HG03432 (cell line): ENCODE measurements at regions not wholly inside any gene's neighbourhood (a gene's known extent, or its start where the extent isn't known, plus 50 kb on each side); places are given as distances from the start of the nearest gene placed in this dataset.

Experiments used
- ATAC-seq: cut with Tn5 transposase; IDR thresholded peaks from one replicate; pipeline ENCODE4 v1.9.1; 2021; ENCODE audit warnings: mild to moderate bottlenecking, moderate library complexity; ENCODE audit not compliant: unreplicated experiment

DNA sequence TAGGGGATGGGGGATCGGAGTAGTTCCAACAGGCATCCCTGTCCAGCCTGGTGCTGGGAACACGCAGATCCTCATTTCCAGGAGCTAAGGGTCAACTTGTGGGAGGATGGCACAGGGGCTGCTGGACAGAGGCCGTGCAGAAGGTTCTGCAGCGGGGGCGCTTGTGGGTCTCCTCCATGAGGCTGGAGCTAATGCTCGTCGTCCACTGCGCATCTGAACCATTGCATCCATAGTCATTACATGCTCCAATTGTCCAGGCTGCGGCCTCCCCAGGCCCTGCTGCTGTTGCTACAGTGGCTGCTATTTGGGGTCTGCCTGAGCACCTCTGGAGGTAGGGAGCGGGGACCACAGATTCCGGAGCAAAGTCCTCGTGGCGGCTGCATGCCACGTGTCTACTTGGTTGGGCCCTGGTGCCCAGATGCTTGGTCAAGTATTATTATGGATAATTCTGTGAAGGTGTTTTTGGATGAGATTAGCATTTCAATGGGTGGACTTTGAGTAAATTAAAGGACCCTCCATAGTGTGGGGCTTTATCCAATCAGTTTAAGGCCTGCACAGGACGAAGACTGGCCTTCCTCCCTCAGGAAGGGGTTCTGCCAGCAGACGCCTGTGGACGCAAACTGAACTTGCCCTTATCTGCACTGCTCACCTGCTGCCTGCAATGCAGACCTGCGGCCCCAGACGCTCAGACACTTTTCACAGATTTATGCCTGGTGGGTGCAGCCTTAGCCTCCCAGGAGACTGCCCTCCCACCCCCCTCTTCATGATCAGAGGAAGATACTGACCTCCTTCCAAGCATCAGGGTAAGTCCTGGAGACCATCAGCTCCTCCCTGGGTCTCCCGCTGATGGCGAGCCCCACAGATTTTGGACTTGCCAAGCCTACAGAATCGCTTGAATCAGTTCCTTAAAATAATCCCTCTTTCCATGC is 127.5 kb upstream of the IRX4 start:
- no peak for ATAC-seq

DNA sequence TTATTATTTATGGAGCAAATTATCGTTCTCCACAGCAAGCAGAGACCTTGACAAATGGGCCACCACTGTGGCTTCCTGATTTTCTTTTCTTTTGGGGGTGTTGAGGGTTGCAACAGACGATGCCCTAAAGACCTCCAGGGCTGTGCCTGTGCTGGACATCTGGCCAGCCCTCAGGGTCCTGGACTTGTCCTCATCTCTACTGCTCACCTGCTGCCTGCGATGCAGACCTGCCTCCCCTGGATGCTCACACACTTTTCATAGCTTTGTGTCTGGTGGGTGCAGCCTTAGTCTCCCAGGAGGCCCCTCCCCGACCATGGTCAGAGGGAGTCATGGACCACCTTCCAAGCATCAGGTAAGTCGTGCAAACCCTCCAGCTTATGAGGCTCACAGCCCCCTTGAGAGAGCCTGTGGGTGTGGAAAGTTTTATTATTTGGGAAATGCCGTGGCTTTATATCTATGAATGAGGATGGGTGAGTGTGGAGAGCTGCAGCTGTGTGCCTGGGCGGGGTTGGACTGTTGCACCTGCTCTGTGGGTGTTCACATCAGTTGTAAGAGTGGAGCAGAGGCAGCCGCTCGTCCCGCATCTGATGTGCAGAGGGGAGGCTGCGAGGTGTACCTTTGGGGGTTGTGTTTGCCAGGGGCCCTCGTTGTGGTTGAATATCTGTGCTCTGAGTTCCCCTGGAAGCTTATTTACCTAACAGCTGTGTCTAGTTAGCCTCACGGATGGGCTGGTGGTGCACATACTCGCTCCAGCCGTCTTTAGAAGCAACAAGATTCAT is 126.3 kb upstream of the IRX4 start:
- ATAC-seq, result no peak

DNA sequence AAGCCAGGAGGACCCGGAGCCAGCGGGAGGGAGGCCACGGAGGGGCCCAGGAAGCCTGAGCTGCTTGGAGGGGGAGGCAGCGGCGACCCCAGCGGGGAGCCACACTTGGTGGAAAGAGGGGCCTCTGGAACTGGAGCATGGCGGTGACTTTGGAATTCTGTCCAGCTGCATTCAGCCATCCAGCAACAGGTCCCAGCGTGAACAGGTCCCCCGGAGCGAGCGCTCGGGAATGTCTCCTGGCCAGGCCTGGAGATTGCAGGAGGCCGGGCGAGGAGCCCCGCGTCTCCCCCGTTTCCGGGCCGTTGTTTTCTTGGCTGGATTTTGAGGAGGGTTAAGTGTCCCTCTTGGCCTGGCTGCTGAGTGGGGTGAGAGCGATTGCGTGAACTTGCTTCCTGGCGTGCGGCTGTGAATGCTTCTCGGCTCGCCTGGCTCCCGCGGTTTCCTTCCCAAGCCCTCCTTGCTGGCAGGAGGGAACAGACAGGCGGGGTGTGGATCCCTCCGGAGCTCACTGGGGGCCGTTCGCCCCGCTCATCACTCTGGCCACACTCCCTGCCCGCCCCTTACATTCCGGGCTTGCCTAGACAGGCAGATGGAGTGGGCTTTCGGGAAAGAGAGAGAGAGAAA is 125.3 kb upstream of the IRX4 start:
- ATAC-seq, result no peak

DNA sequence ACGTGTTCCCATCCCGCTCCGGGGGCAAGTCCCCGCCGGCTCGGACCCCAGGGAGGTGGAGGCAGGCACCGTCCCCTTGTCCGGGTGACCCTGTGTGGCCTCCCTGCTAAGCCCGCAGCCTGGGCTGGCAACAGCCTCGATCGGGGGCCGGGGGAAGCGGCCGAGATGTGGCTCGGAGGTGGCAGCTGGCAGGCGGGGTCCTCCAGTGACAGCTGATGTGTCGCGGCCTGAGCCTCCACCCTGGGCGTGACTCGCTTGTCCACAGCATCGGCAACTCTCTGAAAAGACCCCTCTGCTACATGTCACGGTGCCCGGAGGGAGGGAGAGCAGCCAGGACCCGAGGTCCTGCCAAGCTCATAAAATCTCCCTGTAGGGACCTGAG is 124.8 kb upstream of the IRX4 start:
- ATAC-seq, result no peak

DNA sequence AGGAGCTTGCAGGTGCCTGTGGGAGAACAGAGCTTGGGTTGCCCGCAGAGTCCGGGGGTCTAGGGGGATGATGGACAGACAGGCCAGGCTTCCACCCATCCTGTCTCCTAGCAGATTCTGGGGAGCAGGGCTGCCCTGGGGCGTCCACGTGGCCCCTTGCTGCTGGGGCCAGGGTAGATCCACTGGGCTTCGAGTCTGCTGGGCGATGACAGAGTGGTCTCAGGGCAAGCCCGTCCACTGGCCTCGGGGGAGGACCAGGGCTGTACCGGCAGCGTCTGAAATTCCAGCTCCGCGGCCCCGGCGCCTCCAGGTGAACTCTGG is 124.2 kb upstream of the IRX4 start:
- ATAC-seq, result no peak

DNA sequence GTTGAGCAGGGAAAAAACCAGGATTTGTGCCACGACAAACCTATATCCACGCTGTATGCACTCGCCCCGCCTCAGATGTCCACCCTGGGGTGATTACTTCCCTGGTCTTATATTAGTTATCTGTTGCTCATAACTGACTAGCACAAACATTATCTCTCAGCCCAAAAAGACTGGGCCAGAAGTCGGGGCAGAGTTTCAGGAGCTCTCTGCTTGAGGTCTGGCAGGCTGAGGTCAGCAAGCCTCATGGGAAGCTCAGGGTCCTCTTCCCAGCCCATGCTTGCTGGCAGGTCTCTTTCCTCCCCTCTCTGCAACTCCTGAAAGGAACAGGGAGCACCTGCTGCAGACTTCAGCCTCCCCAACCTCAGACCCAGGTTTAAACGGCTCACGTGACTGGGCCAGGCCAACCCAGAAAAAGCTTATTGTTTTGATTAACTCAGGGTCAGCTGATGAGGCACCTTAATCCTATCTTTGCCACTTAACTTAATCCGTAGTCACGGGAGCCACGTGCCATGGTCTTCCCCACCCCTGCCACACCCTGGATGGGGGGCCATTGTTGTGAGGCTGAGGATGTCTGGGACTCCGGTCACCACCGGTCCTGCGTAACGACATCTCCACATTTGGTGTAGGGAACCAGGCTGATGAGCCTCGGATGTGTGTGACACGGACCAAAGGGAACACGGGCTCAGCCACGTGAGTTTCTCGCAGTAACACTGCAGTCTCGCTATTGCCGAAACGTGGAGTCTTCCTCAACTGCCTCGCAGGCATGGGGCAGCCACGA is 123.7 kb upstream of the IRX4 start:
- ATAC-seq, result no peak

DNA sequence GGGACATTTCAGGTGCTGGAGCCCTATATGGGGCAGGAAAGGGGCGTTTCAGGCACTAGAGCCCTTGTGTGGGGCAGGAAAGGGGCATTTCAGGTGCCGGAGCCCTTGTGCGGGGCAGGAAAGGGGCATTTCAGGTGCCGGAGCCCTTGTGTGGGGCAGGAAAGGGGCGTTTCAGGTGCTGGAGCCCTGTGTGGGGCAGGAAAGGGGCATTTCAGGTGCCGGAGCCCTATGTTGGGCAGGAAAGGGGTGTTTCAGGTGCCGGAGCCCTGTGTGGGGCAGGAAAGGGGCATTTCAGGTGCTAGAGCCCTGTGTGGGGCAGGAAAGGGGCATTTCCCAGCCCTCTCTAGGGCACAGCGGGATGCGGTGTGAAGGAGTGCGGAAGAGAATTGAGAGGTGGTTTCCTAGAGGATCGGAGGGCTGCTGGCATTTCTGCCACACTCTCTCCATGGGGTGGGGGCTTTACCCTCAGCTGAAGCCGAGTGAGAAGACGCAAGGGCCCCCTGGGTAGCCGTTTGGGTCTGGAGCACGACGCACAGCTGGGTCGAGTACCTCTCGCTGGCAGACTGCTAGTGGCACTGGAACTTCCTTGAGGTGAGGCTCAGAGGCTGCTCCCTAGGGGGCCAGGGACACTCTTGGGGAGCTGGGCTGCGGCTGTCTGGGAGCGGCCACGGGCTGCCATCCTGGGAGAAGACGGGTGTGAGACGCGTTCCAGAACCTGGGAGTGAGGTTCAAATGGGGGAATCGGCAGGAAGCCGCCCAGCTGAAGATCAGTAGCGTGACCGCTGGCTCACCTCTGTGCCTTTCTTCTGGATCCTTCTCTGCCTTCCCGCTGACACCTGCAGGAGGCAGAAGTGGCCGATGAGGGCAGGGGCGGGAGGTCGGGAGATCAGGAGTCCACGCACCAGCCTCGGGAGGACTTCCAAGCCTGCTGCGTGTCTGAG is 122.6 kb upstream of the IRX4 start:
- ATAC-seq, result no peak

DNA sequence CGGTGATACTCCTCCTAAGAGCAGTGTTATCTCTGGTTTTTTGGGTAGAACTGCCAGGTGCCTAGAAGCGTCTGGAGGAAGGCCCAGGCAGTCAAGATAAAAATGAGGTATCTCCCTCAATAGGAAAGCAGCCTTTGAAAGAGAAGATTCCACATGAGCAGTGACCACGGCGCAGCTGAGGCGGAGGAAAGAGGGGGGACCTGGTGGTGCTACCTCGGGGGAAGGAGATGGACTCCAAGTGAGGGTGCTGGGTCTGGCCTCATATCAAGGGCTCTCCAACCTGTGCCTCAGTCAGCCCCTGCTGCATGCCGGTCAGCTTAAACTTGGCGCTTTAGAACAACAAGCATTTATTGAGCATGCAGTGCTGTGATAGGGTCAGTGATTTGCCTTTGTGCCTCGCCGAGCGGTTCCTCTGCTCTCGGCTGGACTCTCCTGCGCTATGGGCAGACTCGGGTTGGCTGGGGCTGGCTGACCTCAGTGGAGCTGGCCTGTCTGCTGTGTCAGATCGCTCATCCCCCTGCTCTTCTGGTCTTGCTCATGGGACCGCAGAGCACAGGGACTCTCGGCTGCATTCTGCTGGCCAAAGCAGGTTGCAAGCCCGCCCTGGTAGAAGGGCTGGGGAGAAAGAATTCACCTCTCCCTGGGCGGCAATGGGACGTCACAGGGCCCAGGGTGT is 121.1 kb upstream of the IRX4 start:
- no peak for ATAC-seq

DNA sequence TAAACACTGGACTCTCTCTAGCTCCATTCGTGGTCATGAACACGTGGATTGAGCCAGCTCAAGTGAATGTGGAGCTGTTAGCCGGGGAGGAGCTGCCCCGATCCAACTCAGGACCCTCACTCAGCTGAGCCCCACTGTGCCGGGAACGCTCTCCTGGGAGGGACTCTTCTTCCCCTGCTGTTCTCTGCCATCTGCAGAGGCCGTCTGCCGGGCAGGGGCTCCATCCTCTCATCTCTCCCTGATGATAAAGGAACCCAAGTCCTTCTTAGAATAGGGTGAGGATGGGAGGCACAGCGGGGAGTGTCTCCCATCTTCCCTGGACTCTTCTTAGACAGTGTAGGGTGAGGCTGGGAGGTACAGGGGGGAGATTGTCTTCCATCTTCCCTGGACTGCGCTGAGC is 120.5 kb upstream of the IRX4 start:
- no peak for ATAC-seq

DNA sequence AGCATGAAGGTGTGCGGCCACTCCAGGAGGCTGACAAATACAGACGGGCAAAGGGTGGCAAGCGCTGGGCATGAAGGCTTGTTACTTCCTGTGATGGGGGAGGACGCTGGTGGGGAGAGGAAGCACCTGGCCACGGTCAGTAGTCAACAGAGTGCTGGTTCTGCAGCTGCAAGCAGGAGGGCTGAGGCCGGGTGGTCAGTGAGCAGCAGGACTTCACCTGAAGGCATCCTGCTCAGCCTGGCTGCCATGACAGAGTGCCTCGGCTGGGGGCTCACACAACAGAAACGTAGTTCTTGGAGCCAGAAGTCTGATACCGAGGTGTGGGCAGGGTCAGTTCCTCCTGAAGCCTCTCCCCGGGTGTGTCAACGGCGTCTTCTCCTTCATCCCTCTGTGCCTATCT is 118.6 kb upstream of the IRX4 start:
- ATAC-seq, result no peak

DNA sequence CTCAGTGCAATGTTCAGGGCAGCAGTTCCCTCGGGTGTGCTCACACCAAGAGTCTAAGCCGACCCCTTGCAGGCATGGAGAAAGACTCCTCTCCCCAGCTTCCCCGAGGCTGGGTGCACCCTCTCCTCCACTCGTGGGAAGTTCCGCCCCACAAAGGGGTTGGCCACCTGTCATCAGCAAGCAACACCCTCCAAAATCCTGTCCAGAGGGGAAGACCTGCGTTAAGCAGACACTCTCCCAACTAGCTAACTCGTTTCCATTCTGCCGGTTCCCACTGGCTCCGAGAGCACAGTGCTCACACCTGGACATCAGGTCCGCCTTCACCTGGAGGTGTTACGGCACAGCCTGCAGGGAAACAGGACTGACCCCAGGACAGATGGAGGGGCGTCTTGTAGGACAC is 117.9 kb upstream of the IRX4 start:
- no peak for ATAC-seq

DNA sequence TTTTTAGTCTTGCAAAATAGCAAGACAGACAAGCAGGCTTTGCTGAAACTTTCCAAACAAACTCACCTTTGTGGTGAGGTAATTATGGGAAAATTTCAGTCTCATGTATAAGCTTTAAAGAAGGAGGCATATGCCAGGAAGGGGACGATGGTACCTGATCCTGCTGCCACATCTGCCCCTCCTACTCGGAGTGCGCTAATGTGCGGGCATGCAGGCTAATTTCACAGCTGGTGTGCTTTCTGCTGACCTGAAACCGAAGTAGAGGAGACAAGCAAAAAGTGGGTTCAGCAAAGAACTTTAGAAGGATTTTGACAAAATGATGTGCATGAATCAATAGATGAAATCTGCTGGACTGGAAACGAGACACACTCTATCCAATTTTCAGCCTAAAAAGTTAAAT is 117.1 kb upstream of the IRX4 start:
- ATAC-seq, result no peak

DNA sequence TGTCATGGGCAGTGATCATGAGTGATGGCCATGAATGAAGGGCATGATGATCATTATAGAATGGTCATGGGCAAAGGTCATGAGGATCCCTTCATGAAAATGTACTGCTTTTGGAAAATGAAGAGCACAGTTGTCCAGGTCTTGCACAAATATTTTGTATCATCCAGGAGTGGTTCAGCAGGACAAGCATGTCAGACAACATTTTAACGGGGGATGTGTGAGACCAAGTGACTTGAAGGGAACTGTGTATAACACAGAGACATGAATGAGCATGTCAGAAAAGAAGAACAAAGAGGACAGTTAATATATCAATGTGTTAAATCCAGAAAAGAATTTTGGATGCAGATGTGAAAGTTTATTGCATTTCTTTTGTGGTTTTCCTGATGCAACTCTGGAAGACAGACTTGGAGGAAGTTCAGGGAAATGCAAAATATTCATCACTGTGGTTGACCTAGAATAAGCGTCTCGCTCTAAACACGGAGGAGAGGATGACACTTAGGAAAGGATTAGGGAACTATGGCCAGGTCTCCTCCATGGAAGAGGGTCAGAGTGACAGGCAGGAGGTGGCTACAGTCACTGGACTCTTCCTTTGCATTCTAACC is 116.1 kb upstream of the IRX4 start:
- ATAC-seq, result no peak

DNA sequence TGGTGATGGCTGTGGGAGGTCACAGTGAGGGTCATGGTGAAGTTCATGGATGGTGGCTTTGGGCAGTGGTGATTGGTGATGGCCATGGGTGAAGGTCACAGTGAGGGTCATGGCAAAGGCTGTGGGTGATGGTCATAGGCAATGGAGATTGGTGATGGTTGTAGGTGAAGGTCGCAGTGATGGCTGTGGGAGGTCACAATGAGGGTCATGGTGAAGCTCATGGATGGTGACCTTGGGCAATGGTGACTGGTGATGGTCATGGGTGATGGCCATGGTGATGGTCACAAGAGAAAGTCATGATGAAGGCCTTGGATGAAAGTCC is 115.6 kb upstream of the IRX4 start:
- no peak for ATAC-seq

DNA sequence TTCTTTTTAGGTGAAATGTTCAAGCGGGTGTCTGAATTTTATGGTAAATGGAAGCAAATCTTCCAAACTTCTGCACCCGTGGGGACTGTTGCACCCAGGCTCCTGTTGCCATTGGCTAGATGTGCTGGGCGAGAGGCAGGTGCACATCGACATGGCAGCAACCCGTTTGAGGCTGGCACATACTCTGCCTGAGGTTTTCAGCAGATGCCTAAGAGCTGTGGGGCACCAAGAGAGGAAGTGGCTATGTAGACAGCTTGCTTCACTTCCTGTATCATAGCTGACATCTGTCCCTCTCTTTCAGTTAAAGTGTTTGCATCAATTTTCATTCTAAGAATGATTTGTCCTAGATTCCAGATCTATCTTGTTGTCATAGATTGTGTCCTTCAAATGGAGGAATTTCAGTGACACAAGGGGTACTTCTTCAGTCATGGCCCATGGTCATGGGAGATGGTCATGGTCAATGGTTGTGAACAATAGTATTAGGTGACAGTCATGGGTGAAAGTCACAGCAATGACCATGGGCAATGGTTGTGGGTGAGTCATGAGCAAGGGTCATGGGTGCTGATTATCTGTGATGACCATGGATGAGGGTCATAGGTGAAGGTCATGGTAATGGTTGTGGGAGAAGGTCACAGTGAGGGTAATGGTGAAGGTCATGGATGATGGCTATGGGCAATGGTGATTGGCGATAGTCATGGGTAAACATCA is 115.1 kb upstream of the IRX4 start:
- no peak for ATAC-seq

DNA sequence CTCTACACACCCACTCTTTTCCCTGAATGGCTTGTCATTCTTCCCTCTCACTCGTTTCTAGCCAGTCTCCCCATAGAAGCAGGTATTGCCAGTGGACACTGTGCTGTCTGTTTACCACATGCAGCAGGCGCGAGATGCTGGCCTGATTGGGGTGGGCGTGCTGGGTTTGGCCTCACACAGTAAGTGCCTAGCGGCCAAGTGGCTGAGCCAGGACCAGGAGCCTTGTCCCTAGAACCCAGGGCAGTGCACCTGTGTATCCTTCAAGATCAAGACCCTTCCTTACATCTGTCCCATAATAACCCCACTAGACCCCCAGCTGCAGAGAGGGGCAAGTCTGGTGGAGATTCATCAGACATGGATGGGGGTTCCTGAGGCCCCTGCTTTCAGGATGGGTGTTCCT is 112.8 kb upstream of the IRX4 start:
- no peak for ATAC-seq

DNA sequence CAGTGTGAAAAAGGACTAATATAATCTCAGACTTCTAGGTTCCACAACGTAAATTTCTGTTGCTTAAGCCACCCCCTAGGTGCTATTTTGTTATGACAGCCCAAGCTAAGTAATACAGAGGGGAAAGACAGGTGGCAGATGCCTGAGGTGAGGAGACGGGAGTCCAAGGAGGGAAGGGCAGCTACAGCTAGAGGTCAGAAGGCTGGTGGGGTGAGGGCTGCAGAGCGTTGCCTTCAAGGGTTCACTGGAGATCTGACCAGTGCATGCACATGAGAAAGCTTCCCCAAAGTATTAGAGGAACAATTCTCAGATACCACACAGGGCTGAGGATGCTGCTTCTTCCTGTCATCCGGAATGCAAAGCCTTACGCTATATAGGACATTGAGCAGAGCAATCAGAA is 104.7 kb upstream of the IRX4 start:
- no peak for ATAC-seq

DNA sequence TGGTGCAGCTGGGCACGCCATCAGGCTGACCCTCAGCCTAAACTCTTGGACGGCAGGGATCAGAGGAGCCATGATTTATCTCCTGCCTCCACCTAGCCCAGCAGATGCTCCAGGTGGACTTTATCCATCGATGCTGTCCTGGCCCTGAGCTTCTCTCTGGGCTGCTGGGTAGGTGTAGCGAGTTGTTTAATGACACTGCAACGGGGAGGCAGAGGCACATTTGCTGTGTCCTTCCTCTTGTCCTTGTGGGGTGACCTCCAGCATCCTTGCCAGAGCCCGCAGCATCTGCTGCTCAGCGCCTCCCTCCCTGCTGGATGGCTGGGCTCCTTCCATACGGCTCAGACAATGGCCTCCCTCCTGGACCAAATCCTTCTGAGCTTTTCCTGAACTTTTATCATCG is 103.1 kb upstream of the IRX4 start:
- no peak for ATAC-seq
